ENCODE measurements at regions not wholly inside any gene's neighbourhood (a gene's known extent, or its start where the extent isn't known, plus 50 kb on each side); places are given as distances from the start of the nearest gene placed in this dataset.
"Not testable (repeated sequence)": the region's sequence is repeated elsewhere in the genome, so short reads cannot be mapped to it uniquely, and the experiment has no call there.

DNA sequence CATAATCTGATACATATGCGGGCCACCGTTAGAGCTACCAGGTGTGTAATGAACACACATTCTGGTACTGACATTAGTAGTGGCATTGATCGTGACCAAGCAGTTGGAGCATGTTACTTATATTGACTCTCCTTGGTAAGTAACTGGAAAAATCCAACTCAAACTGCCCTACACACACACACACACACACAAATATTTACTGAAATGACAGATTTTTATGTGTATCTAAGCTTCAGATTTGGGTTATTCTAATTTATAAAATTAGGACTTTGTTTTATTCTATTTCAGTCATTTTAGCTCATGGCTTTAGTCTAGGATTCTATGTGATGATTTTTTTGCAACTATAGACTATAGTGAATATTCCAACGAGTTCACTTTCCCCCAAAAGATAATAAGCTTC, 1280.2 kb upstream of the ACO1 start:
- no peak for DNase-seq (ENCODE audit: low spot score)

DNA sequence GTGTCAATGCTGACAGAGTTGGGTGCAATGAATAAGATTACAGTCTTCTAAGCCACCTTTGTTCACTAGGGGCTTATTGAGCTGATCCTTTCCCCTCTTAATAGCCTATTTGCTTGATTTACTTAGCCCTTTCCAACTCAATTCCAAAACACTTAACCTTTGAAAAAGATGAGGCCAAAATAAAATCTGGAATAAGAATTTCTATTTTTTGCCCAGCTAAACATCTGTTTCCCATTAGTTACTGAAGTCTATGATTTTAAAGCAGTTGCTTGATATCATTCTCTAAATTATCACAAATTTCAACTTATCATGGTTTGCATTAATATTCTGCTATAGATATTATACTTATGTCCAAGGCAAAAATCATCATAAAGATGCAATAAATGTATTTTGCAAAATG, 1272.0 kb upstream of the ACO1 start:
- DNase-seq (ENCODE audit: low spot score) = no peak

DNA sequence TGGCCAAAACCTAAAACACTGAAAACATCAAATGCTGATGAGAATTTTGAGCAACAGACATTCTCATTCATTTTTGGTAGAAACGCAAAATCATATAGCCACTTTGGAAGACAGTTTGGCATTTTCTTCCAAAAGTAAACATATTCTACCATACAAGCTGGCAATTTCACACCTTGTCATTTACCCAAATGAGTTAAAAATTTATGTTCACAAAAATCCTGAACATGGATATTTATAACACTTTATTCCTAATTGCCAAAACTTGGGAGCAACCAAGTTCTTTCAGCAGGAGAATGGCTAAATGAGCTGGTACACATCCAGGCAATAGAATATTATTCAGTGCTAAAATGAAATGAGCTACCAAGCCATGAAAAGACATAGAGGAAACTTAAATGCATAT, 1270.1 kb upstream of the ACO1 start:
- DNase-seq (ENCODE audit: low spot score) = no peak

DNA sequence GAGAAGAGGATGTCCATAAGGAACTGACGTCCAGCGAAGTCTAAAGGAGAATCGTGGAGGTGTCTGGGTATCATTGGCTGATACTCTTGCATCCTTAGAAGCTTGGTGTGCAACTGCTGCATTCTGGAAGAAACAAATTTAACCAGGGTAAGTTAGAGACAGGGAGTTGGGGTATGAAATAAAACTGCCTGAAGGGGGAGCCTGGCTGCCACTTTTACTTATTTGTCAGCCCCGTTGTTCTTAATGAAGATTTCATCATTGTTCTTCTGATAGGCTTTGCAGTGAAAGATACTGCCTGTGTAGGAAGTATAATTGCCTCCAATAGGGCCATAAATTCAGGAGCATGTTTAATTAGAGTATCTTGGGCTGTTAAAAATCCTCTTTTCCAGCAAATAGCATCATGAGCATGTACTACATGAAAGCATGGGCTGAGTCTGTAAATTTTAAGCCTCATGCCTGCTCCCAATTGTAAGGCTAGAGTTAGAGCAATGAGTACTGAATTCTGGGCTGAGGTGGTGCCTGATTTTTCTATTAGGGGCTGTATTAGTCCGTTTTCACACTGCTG, 1264.5 kb upstream of the ACO1 start:
- peak; percentile 12 for DNase-seq (ENCODE audit: low spot score)

GRCh38 chr9:31124389-31124788, 1260.1 kb upstream of the ACO1 start:
- no peak for DNase-seq (ENCODE audit: low spot score)

GRCh38 chr9:31135567-31135966, 1248.9 kb upstream of the ACO1 start:
- no peak for DNase-seq (ENCODE audit: low spot score)

DNA sequence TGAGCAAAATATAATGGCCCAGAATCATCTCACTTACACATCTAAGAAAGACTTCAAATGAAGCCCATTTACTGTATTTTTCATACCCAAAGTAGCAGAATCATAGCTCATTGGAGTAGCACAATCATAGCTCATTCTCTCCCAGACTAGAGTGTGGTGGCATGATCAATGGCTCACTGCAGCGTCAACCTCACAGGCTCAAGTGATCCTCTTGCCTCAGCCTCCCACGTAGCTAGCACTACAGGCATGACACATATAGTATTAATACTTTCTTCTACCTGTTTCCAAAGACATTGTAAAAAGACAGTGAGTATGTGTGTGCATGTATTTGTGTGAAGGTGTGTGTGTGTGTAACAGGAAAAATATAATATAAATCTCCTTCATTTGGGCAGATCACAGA, 1247.9 kb upstream of the ACO1 start:
- DNase-seq (ENCODE audit: low spot score) = no peak

GRCh38 chr9:31137176-31138160, 1247.0 kb upstream of the ACO1 start:
- DNase-seq (ENCODE audit: low spot score) = peak; percentile 22

DNA sequence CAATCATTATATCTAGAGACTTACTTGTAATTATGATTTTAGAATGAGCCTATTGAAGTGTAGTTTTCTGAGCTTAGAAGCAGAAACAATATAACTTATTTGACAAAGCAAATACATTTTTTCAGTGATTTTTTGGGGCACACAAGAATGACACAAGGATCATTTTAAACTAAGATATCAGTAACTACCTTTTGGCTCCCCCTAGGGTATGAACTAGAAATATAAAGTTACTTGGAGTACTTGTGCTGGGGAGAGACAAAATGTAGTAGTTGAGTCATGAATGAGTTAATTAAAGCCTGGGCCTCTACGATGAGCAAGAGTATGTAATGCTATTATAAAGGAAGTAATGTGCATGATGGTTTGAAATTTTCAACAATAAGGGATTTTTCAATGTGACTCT, 1244.1 kb upstream of the ACO1 start:
- DNase-seq (ENCODE audit: low spot score) = no peak

- no peak for DNase-seq (ENCODE audit: low spot score)
Measured at GRCh38 chr9:31142456-31142855, 1242.0 kb upstream of the ACO1 start.

- no peak for DNase-seq (ENCODE audit: low spot score)
Measured at GRCh38 chr9:31144614-31145013, 1239.8 kb upstream of the ACO1 start.

DNA sequence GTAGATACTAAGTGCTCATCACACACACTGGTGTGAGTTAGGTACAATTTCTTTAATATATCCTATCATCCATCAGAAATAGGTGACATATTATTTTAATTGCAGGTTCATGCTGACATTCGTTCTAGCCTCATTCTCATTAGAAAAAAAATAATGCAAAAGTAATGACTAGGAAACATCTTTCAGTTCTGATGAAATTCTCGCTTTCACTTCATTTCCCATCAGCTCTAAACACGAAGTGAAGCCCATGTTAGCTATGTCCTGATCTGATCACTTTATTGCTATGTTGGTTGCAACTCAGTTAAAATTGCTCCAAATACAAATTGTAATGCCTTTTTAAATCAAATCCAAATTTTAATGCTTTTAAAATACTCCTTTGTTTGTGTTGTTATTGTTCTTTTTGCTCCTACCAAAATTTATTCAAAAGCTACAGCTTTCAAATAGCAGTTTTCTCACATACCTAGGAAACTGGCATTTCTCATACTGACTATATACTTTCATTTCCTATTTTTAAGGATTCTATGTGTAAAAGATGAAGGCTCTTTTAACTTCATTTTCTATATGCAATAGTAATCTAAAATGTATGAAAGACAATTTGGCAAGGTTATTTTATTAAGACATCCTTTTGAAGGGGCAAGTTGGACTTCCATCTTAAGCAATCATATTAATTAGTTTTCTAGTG, 1237.8 kb upstream of the ACO1 start:
- no peak for DNase-seq (ENCODE audit: low spot score)

DNA sequence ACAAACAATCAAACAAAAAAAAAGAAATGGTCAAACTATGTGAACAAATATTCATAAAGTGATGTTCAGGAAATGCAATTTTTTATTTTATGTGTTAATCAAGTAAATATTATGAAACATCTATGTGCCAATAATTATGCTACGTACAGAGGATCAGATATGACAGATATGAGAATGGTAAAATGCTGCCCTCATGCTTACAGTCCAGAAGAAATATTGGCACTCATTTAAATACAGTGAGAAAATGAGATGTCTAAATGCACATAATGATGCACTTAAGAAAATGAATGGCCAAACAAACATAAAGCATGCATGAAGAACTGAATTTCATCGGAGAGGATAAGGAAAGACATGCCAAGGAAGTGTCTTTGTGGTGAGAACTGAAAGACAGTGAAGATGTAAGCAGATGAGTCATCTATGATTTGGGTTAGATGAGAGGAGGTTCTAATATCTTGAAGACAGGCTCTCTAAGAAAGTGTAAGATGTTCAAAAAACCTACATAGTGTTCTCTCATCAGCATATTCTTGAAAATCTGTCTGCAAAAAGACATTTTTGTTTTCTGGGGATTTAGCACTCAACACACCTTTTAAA, 1231.1 kb upstream of the ACO1 start:
- DNase-seq (ENCODE audit: low spot score) = no peak

- DNase-seq (ENCODE audit: low spot score) = no peak
Measured at GRCh38 chr9:31166516-31166915, 1217.9 kb upstream of the ACO1 start.

DNA sequence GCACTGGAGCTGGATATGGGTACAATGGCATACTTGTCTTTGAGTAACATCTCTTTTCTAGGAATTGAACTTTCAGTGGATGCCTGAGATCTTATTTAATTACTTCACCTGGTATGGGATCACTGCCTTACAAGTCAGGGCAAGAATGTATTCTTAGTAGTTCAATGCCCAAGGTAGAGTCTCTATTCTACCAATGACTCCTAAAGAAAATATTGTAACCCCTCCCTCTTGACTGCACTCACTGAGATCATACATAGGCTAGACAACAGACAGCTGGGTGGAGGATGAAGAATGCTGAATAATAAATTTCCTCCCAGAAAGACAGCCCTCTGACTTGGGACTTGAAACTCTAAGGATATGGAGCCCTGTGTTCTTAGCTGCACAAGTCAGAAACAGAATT, 1216.3 kb upstream of the ACO1 start:
- DNase-seq (ENCODE audit: low spot score) = no peak

- DNase-seq (ENCODE audit: low spot score) = no peak
Measured at GRCh38 chr9:31174681-31175080, 1209.8 kb upstream of the ACO1 start.

- DNase-seq (ENCODE audit: low spot score) = no peak
Measured at GRCh38 chr9:31183866-31184265, 1200.6 kb upstream of the ACO1 start.

- DNase-seq (ENCODE audit: low spot score) = no peak
Measured at GRCh38 chr9:31185831-31186230, 1198.6 kb upstream of the ACO1 start.

DNA sequence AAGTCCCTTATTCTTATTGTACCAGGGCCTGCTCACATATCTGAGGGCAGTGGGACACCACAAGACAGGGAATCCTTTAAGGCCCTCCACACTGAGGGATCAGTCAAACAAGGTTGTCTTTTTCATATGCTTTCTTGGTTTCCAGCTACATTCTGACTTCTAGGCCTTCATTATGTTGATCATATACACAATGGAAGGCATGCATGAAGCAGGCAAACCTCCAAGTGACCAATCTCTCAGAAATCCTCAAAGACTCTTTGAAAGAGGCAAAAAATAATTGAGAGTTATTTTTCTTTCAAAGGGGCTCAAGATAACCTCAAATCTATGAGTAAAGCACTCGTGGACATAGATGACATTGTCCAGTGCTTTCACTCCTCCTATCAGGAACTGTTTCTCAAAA, 1195.9 kb upstream of the ACO1 start:
- no peak for DNase-seq (ENCODE audit: low spot score)

- DNase-seq (ENCODE audit: low spot score) = no peak
Measured at GRCh38 chr9:31210978-31211570, 1173.4 kb upstream of the ACO1 start.

- not testable (repeated sequence) for DNase-seq (ENCODE audit: low spot score)
Measured at GRCh38 chr9:31229976-31230375, 1154.5 kb upstream of the ACO1 start.

- no peak for DNase-seq (ENCODE audit: low spot score)
Measured at GRCh38 chr9:31232485-31232884, 1152.0 kb upstream of the ACO1 start.

Data from AG20443 (cell line).